Colon (tissue), 2 donors: ENCODE measurements at regions not wholly inside any gene's neighbourhood (a gene's known extent, or its start where the extent isn't known, plus 50 kb on each side); places are given as distances from the start of the nearest gene placed in this dataset.
A peak's percentile ranks its signal among the peaks of the same experiment; 100 is the strongest.
"Not testable (repeated sequence)": the region's sequence is repeated elsewhere in the genome, so short reads cannot be mapped to it uniquely, and the experiment has no call there.

ENCODE experiments used
- FAIRE-seq: peaks from 2 replicates; lab custom pipeline; 2012; peaks lifted over from hg19 to GRCh38; lab: Jason Lieb, UNC
- donor health status: control.
- donor health status: control.

- FAIRE-seq: peak; percentile 45
Measured at GRCh38 chr2:117523267-117523666, 291.2 kb upstream of the DDX18 start.

GRCh38 chr2:117523711-117524238 is 290.7 kb upstream of the DDX18 start:
- no peak for FAIRE-seq

- FAIRE-seq: no peak
Measured at GRCh38 chr2:117536139-117536538, 278.4 kb upstream of the DDX18 start.

GRCh38 chr2:117537032-117537431 is 277.5 kb upstream of the DDX18 start:
- no peak for FAIRE-seq

- no peak for FAIRE-seq
Measured at GRCh38 chr2:117551858-117552257, 262.6 kb upstream of the DDX18 start.

GRCh38 chr2:117553448-117553847 is 261.0 kb upstream of the DDX18 start:
- FAIRE-seq: no peak

- no peak for FAIRE-seq
Measured at GRCh38 chr2:117555965-117556364, 258.5 kb upstream of the DDX18 start.

- no peak for FAIRE-seq
Measured at GRCh38 chr2:117557626-117558025, 256.9 kb upstream of the DDX18 start.

GRCh38 chr2:117562654-117563053 is 251.8 kb upstream of the DDX18 start:
- FAIRE-seq: no peak

GRCh38 chr2:117571590-117572349 is 242.7 kb upstream of the DDX18 start:
- FAIRE-seq: no peak

GRCh38 chr2:117587310-117587709 is 227.2 kb upstream of the DDX18 start:
- FAIRE-seq: peak; percentile 80

GRCh38 chr2:117603060-117603459 is 211.4 kb upstream of the DDX18 start:
- FAIRE-seq: no peak

GRCh38 chr2:117603567-117603966 is 210.9 kb upstream of the DDX18 start:
- no peak for FAIRE-seq

- no peak for FAIRE-seq
Measured at GRCh38 chr2:117607202-117607601, 207.3 kb upstream of the DDX18 start.

- FAIRE-seq: no peak
Measured at GRCh38 chr2:117613101-117613500, 201.4 kb upstream of the DDX18 start.

- FAIRE-seq: no peak
Measured at GRCh38 chr2:117614296-117614695, 200.2 kb upstream of the DDX18 start.

- FAIRE-seq: no peak
Measured at GRCh38 chr2:117614823-117615534, 199.5 kb upstream of the DDX18 start.

GRCh38 chr2:117618607-117619006 is 195.9 kb upstream of the DDX18 start:
- FAIRE-seq: no peak

GRCh38 chr2:117621326-117621725 is 193.2 kb upstream of the DDX18 start:
- FAIRE-seq: no peak

- not testable (repeated sequence) for FAIRE-seq
Measured at GRCh38 chr2:117623175-117623574, 191.3 kb upstream of the DDX18 start.

GRCh38 chr2:117631152-117631945 is 183.1 kb upstream of the DDX18 start:
- FAIRE-seq: no peak

GRCh38 chr2:117635481-117635880 is 179.0 kb upstream of the DDX18 start:
- no peak for FAIRE-seq

GRCh38 chr2:117639401-117639800 is 175.1 kb upstream of the DDX18 start:
- FAIRE-seq: no peak
